ENCODE measurements at regions not wholly inside any gene's neighbourhood (a gene's known extent, or its start where the extent isn't known, plus 50 kb on each side); places are given as distances from the start of the nearest gene placed in this dataset.

- Mint-ChIP-seq H3K27ac (ENCODE audit: unreplicated experiment) (no peak overlapping the region), H3K4me1 (ENCODE audit: low read depth, unreplicated experiment) (no peaks in the 10 kb centered on the region), H3K27me3 (ENCODE audit: insufficient read depth, unreplicated experiment) (no peaks in the 10 kb centered on the region), H3K36me3 (ENCODE audit: insufficient read depth, unreplicated experiment) (no peaks in the 10 kb centered on the region), H3K9me3 (ENCODE audit: unreplicated experiment) (no peaks in the 10 kb centered on the region), H3K4me3 (ENCODE audit: unreplicated experiment) (no peak overlapping the region)
- intact Hi-C loops (cut with micrococcal nuclease; ENCODE audit: unreplicated experiment): no loop called here
- H3K36me3 ChIP-seq (ENCODE audit: control insufficient read depth, insufficient read depth, low read length): no peaks in the 10 kb centered on the region
- CTCF ChIA-PET: no interaction called here
- POLR2A ChIA-PET: no interaction called here
- no peaks in the 10 kb centered on the region for H3K9me3 ChIP-seq
- H3K4me1 ChIP-seq: no peaks in the 10 kb centered on the region
- TF ChIP-seq CTCF (IDR thresholded peaks at IDR 0.05; ENCODE audit: insufficient read depth in 1 of 2, low read depth in 1 of 2, low read length in 1 of 2, severe bottlenecking in 1 of 2, unreplicated experiment in 1 of 2): no peak
- no TSS peak for BruUV-seq (replicated peaks)
- no peak for DNase-seq
- H3K4me3 ChIP-seq (ENCODE audit: low read depth, low read length): no peak overlapping the region
- no peaks in the 10 kb centered on the region for H3K27me3 ChIP-seq (replicated peaks; ENCODE audit: control insufficient read depth, insufficient read depth, low read length)
Measured at GRCh38 chr1:29456685-29457435, 220.5 kb downstream of the PTPRU start.

- Histone ChIP-seq H3K4me1 (no peaks in the 10 kb centered on the region), H3K27me3 (replicated peaks; ENCODE audit: control insufficient read depth, insufficient read depth, low read length) (no peaks in the 10 kb centered on the region), H3K9me3 (no peaks in the 10 kb centered on the region), H3K4me3 (ENCODE audit: low read depth, low read length) (no peak overlapping the region), H3K36me3 (ENCODE audit: control insufficient read depth, insufficient read depth, low read length) (no peaks in the 10 kb centered on the region)
- Mint-ChIP-seq H3K27ac (ENCODE audit: unreplicated experiment) (no peak overlapping the region), H3K27me3 (ENCODE audit: insufficient read depth, unreplicated experiment) (no peaks in the 10 kb centered on the region), H3K36me3 (ENCODE audit: insufficient read depth, unreplicated experiment) (no peaks in the 10 kb centered on the region), H3K4me1 (ENCODE audit: low read depth, unreplicated experiment) (no peaks in the 10 kb centered on the region), H3K9me3 (ENCODE audit: unreplicated experiment) (no peaks in the 10 kb centered on the region), H3K4me3 (ENCODE audit: unreplicated experiment) (no peak overlapping the region)
- no peak for TF ChIP-seq CTCF (IDR thresholded peaks at IDR 0.05; ENCODE audit: insufficient read depth in 1 of 2, low read depth in 1 of 2, low read length in 1 of 2, severe bottlenecking in 1 of 2, unreplicated experiment in 1 of 2)
- no TSS peak for BruUV-seq (replicated peaks)
- intact Hi-C loops (cut with micrococcal nuclease; ENCODE audit: unreplicated experiment): no loop called here
- POLR2A ChIA-PET: no interaction called here
- CTCF ChIA-PET: no interaction called here
- DNase-seq: no peak
Measured at GRCh38 chr1:29455781-29456180, 219.5 kb downstream of the PTPRU start.

GRCh38 chr1:29454616-29455380 lies 218.5 kb downstream of the PTPRU start:
- POLR2A ChIA-PET: no interaction called here
- no TSS peak for BruUV-seq (replicated peaks)

More at GRCh38 chr1:29454616-29455380, 218.5 kb downstream of the PTPRU start:
- no peaks in the 10 kb centered on the region for H3K4me1 ChIP-seq
- Mint-ChIP-seq H3K36me3 (ENCODE audit: insufficient read depth, unreplicated experiment) (no peaks in the 10 kb centered on the region), H3K27ac (ENCODE audit: unreplicated experiment) (no peak overlapping the region), H3K9me3 (ENCODE audit: unreplicated experiment) (no peaks in the 10 kb centered on the region), H3K4me1 (ENCODE audit: low read depth, unreplicated experiment) (no peaks in the 10 kb centered on the region), H3K4me3 (ENCODE audit: unreplicated experiment) (no peak overlapping the region), H3K27me3 (ENCODE audit: insufficient read depth, unreplicated experiment) (no peaks in the 10 kb centered on the region)
- no peak for TF ChIP-seq CTCF (IDR thresholded peaks at IDR 0.05; ENCODE audit: insufficient read depth in 1 of 2, low read depth in 1 of 2, low read length in 1 of 2, severe bottlenecking in 1 of 2, unreplicated experiment in 1 of 2)
- H3K9me3 ChIP-seq: no peaks in the 10 kb centered on the region
- H3K36me3 ChIP-seq (ENCODE audit: control insufficient read depth, insufficient read depth, low read length): no peaks in the 10 kb centered on the region
- CTCF ChIA-PET: no interaction called here
- DNase-seq: no peak
- no peaks in the 10 kb centered on the region for H3K27me3 ChIP-seq (replicated peaks; ENCODE audit: control insufficient read depth, insufficient read depth, low read length)
- H3K4me3 ChIP-seq (ENCODE audit: low read depth, low read length): no peak overlapping the region
- intact Hi-C loops (cut with micrococcal nuclease; ENCODE audit: unreplicated experiment): no loop called here
